Mucosa of stomach (tissue), 1 donor: ENCODE measurements at regions not wholly inside any gene's neighbourhood (a gene's known extent, or its start where the extent isn't known, plus 50 kb on each side); places are given as distances from the start of the nearest gene placed in this dataset.

Source experiments
- H3K27me3 ChIP-seq: one replicate; pipeline ENCODE4 v1.7.0; 2013; ENCODE audit warnings: mild to moderate bottlenecking, low read length; ENCODE audit not compliant: control insufficient read depth, insufficient read depth
- H3K36me3 ChIP-seq: one replicate; pipeline ENCODE4 v1.7.0; 2013; ENCODE audit warnings: low read length; ENCODE audit not compliant: control insufficient read depth, insufficient read depth
- H3K4me1 ChIP-seq: one replicate; pipeline ENCODE4 v1.7.0; 2013; ENCODE audit warnings: mild to moderate bottlenecking, low read length; ENCODE audit not compliant: control insufficient read depth, insufficient read depth
- H3K4me3 ChIP-seq: one replicate; pipeline ENCODE4 v1.7.0; 2013; ENCODE audit warnings: low read length
- H3K9ac ChIP-seq: one replicate; pipeline ENCODE4 v1.7.0; 2013; ENCODE audit warnings: mild to moderate bottlenecking, low read length, moderate library complexity
- H3K9me3 ChIP-seq: one replicate; pipeline ENCODE4 v1.7.0; 2013; ENCODE audit warnings: mild to moderate bottlenecking, low read length, moderate library complexity; ENCODE audit not compliant: control insufficient read depth
- donor health status: Pancreatic carcinoma.

- H3K9ac ChIP-seq = no peak overlapping the region
- no peaks in the 10 kb centered on the region for H3K9me3 ChIP-seq
- H3K4me1 ChIP-seq = no peaks in the 10 kb centered on the region
- no peak overlapping the region for H3K4me3 ChIP-seq
- H3K36me3 ChIP-seq = no peaks in the 10 kb centered on the region
- H3K27me3 ChIP-seq = no peaks in the 10 kb centered on the region
These were observed 386.6 kb upstream of the LRATD1 start for GRCh38 chr2:14245901-14246300.

GRCh38 chr2:14255135-14255820 is 377.2 kb upstream of the LRATD1 start:
- H3K9ac ChIP-seq = no peak overlapping the region
- no peaks in the 10 kb centered on the region for H3K4me1 ChIP-seq
- H3K27me3 ChIP-seq = no peaks in the 10 kb centered on the region
- H3K36me3 ChIP-seq = no peaks in the 10 kb centered on the region
- no peaks in the 10 kb centered on the region for H3K9me3 ChIP-seq
- no peak overlapping the region for H3K4me3 ChIP-seq

- no peak overlapping the region for H3K9ac ChIP-seq
- H3K4me1 ChIP-seq = no peaks in the 10 kb centered on the region
- H3K9me3 ChIP-seq = no peaks in the 10 kb centered on the region
- no peak overlapping the region for H3K4me3 ChIP-seq
- H3K36me3 ChIP-seq = no peaks in the 10 kb centered on the region
- H3K27me3 ChIP-seq = no peaks in the 10 kb centered on the region
These were observed 375.6 kb upstream of the LRATD1 start for GRCh38 chr2:14256890-14257289.

- Histone ChIP-seq H3K9ac (no peak overlapping the region), H3K9me3 (no peaks in the 10 kb centered on the region), H3K4me3 (no peak overlapping the region), H3K36me3 (no peaks in the 10 kb centered on the region), H3K4me1 (no peaks in the 10 kb centered on the region), H3K27me3 (no peaks in the 10 kb centered on the region)
These were observed 374.6 kb upstream of the LRATD1 start for GRCh38 chr2:14257801-14258507.

- H3K4me1 ChIP-seq = no peaks in the 10 kb centered on the region
- no peak overlapping the region for H3K4me3 ChIP-seq
- H3K9ac ChIP-seq = no peak overlapping the region
- H3K9me3 ChIP-seq = no peaks in the 10 kb centered on the region
- no peaks in the 10 kb centered on the region for H3K27me3 ChIP-seq
- no peaks in the 10 kb centered on the region for H3K36me3 ChIP-seq
These were observed 370.7 kb upstream of the LRATD1 start for GRCh38 chr2:14261771-14262170.

- H3K27me3 ChIP-seq = no peaks in the 10 kb centered on the region
These were observed 369.5 kb upstream of the LRATD1 start for GRCh38 chr2:14263053-14263452.

GRCh38 chr2:14270036-14270582 is 362.4 kb upstream of the LRATD1 start:
- no peaks in the 10 kb centered on the region for H3K9me3 ChIP-seq
- H3K9ac ChIP-seq = no peak overlapping the region
- H3K27me3 ChIP-seq = no peaks in the 10 kb centered on the region
- no peaks in the 10 kb centered on the region for H3K36me3 ChIP-seq
- H3K4me1 ChIP-seq = no peaks in the 10 kb centered on the region
- H3K4me3 ChIP-seq = no peak overlapping the region

More at GRCh38 chr2:14263053-14263452, 369.5 kb upstream of the LRATD1 start:
- no peak overlapping the region for H3K9ac ChIP-seq
- H3K4me1 ChIP-seq = no peaks in the 10 kb centered on the region
- no peaks in the 10 kb centered on the region for H3K36me3 ChIP-seq
- no peak overlapping the region for H3K4me3 ChIP-seq
- H3K9me3 ChIP-seq = no peaks in the 10 kb centered on the region

GRCh38 chr2:14272396-14273075 is 360.0 kb upstream of the LRATD1 start:
- no peak overlapping the region for H3K4me3 ChIP-seq
- no peaks in the 10 kb centered on the region for H3K4me1 ChIP-seq
- H3K27me3 ChIP-seq = no peaks in the 10 kb centered on the region
- no peaks in the 10 kb centered on the region for H3K36me3 ChIP-seq
- no peaks in the 10 kb centered on the region for H3K9me3 ChIP-seq
- no peak overlapping the region for H3K9ac ChIP-seq

- Histone ChIP-seq H3K4me1 (no peaks in the 10 kb centered on the region), H3K9ac (no peak overlapping the region), H3K4me3 (no peak overlapping the region), H3K9me3 (no peaks in the 10 kb centered on the region), H3K36me3 (no peaks in the 10 kb centered on the region), H3K27me3 (no peaks in the 10 kb centered on the region)
These were observed 358.9 kb upstream of the LRATD1 start for GRCh38 chr2:14273650-14274049.

GRCh38 chr2:14284244-14284643 is 348.3 kb upstream of the LRATD1 start:
- no peaks in the 10 kb centered on the region for H3K9me3 ChIP-seq
- no peak overlapping the region for H3K4me3 ChIP-seq
- no peak overlapping the region for H3K9ac ChIP-seq
- no peaks in the 10 kb centered on the region for H3K27me3 ChIP-seq
- H3K36me3 ChIP-seq = no peaks in the 10 kb centered on the region
- no peaks in the 10 kb centered on the region for H3K4me1 ChIP-seq

- H3K4me3 ChIP-seq = no peak overlapping the region
- no peaks in the 10 kb centered on the region for H3K4me1 ChIP-seq
- no peaks in the 10 kb centered on the region for H3K36me3 ChIP-seq
- H3K9me3 ChIP-seq = no peaks in the 10 kb centered on the region
- no peak overlapping the region for H3K9ac ChIP-seq
- no peaks in the 10 kb centered on the region for H3K27me3 ChIP-seq
These were observed 346.7 kb upstream of the LRATD1 start for GRCh38 chr2:14285812-14286211.

GRCh38 chr2:14288016-14288415 is 344.5 kb upstream of the LRATD1 start:
- Histone ChIP-seq H3K4me3 (no peak overlapping the region), H3K36me3 (no peaks in the 10 kb centered on the region), H3K27me3 (no peaks in the 10 kb centered on the region), H3K4me1 (no peaks in the 10 kb centered on the region), H3K9me3 (no peaks in the 10 kb centered on the region), H3K9ac (no peak overlapping the region)
